GM18511 (cell line): ENCODE measurements at regions not wholly inside any gene's neighbourhood (a gene's known extent, or its start where the extent isn't known, plus 50 kb on each side); places are given as distances from the start of the nearest gene placed in this dataset.
A peak's percentile ranks its signal among the peaks of the same experiment; 100 is the strongest.

Experiments
- ATAC-seq: cut with Tn5 transposase; IDR thresholded peaks from one replicate; pipeline ENCODE4 v1.9.1; 2021; ENCODE audit warnings: mild to moderate bottlenecking, moderate library complexity; ENCODE audit not compliant: unreplicated experiment

DNA sequence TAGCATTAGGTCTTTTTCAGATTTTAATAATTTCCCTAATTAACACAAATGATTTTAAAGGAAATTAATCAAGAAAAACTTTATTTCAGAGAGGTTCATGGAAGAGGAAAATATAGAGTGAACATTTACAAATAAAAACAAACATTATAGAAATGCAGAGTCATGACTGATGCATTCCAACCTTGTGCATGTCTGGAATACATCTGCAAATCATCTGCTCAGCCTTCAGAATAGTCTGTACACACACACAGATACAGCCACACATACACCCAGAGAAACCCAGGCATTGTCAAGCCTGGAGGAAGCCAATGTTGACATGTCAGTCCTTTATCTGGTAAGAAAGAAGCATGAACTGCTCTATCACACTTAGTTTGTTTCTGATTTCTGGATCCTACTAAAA lies 61.3 kb upstream of the NFKB1 start:
- ATAC-seq: no peak

DNA sequence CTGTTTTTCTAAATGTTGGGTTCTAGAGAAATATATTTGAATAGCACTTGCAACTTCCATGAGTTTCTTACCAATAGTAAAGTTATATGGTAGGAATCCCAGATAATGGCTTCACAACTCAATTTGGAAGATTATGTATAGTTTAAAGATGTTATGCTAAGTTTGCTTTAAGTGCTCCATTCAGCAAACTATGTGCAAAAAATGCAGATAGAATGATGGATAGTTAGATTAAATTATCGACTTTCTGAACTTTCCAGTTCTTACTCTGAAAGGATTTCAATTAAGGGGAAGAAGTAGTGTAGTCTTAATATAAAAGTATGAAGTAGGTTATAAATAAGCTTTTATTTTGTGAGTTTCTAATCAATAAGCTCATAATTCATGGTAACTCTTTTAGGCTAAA lies 60.7 kb upstream of the NFKB1 start:
- no peak for ATAC-seq

DNA sequence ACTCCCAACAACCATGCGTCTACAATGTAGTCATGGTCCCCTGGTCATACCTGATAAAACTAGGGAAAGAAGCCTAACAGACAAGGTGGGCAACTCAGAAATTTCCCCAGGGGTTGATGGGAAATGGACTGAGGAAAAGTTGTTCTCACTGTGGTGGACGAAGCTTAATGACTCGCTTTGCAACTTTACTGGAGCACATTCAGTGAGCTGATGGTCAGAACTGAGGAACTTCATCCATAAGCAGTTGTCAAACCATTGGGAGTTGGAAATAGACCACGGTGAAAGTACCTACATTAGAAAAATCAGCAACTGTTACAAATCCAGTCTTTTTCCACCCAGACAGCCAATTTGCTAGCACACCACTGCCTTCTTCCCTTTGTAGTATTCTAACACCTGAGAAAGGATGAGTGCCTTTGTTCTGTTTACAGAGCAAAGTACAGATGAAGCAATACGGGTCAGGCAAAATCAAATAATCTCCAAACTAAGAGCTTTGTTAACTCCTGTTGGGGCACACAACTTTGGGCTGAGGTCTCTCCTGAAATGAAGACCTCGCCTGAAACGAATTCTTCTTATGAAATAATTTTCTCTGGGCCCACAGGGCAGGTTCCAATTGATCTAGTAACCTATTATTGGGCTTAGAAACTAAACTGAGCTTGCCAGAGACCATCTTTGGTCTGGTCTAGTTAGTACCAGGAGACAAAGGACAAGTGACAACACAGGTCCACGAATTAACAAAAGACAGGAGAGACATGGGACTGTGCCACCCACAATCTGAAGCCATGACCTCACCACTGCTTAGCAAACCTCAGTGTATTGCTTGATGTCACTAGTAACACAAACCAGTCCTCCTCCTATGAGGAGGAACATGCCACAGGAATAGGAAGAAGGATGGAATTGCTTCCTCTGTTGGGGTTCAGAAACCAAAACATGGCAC lies 58.9 kb upstream of the NFKB1 start:
- ATAC-seq: no peak

DNA sequence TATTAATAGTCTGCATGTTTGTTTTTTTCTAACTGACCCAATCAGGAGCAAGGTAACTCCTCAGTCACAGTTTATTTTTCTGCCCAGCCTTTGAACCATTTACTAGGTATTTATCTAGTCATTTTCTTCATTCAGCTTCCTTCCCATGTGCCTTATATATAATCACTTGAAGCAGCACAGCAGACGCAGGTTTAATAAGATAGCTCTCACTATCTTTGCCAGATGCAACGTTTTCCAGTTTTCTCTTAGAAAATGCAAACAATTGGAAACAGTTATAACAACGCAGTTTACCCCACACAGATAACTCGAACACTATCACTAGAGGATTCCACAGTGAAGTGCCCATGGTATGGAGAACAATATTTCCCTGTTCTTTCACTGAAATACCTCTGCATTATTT lies 56.4 kb upstream of the NFKB1 start:
- ATAC-seq: no peak

DNA sequence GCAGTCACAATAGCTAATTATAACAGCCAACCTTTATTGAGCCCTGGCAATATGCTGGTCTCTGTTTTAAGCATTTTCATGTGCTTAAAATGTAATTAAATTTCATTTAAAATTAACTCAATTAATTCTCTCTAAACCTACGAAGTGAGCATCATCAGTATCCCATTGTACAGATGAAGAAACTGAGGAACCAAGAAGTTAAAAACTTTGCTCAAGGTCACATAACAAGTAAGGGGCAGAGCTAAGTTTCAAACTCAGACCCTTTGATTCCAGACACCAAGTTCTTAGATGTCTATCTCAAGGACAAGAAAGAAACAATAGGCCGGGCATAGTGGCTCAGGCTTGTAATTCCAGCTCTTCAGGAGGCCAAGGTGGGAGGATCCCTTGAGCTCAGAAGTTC lies 55.9 kb upstream of the NFKB1 start:
- no peak for ATAC-seq

DNA sequence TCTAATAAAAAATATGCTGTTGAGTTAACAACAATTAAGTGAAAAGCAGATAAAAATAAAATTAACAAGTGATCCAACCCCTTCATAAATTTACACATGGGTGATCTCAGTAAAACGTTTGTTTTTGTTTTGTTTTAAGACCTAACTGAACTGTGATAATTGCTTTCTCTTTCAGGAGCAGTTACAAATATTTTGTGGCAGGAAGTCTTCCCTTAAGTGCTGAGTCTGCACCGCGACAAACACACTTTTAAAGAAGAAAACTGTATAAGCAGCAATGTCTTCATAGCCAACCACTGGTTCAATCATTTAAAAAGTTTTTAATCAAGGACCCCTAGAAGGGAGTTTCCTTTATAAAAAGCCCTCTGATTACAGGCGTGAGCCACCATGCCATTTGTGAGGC lies 53.7 kb upstream of the NFKB1 start:
- ATAC-seq: peak; percentile 64

DNA sequence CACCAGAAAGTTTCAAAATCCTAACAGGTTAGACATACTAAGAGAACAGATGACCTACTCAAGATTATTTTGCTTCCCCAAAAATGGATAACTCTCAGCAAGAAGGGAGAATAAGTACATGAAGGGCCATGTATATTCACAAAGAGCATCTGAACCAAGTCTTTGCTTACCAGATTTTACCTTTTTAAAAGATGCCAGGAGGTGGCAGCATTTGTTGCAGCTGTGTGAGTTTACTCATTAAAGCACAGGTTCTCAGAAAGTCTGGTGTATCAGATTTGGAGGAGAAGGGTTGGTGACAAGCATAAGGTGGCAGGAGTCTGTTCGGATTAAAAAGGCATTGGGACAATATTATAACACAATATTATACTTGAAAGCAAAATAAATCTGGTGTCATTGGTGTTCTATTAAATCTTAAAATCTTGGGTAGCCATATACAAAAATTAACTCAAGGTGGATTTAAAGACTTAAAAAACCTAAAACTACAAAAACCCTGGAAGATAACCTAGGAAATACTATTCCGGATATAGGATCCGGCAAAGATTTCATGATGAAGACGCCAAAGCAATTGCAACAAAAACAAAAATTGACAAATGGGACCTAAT lies 51.3 kb upstream of the NFKB1 start:
- ATAC-seq: peak; percentile 80

DNA sequence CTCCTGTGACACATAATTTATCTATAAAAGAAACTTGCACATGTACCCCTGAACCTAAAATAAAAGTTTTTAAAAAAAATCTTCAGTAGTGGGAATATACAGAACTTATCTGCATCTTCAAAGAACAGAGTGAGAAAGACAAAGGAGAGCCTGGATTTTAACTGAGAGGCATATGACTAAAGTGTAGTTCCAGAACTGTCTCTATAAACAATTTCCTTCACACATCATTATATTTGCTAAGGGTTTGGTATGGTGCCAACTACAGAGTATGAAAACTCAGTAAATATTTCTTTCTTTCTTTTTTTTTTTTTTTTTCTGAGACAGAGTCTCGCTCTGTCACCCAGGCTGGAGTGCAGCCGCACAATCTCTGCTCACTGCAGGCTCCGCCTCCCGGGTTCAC lies 49.9 kb upstream of the NFKB1 start:
- no peak for ATAC-seq
